SK-N-SH treated with all-trans-retinoic acid at 6 μM for 48 hours (cell line): ENCODE measurements at regions not wholly inside any gene's neighbourhood (a gene's known extent, or its start where the extent isn't known, plus 50 kb on each side); places are given as distances from the start of the nearest gene placed in this dataset.

Source experiments
- ATAC-seq: fragments of 200-7000 bp; cut with Tn5 transposase; 3 replicates; pipeline ENCODE4 v1.9.1; 2020; ENCODE audit warnings: mild to moderate bottlenecking, moderate library complexity
- ARNTL ChIP-seq: fragments of 450-650 bp; formaldehyde crosslinking; IDR thresholded peaks from 2 replicates; pipeline ENCODE4 v1.5.0; 2020; ENCODE audit warnings: low read depth, mild to moderate bottlenecking, moderate library complexity, borderline replicate concordance
- CSDC2 ChIP-seq: fragments of 250-450 bp; sonication (Bioruptor Pico); IDR thresholded peaks from 2 replicates; pipeline ENCODE4 v1.5.0; 2020; ENCODE audit warnings: mild to moderate bottlenecking, moderate library complexity
- ESRRG ChIP-seq: fragments of 250-450 bp; sonication (Bioruptor Pico); IDR thresholded peaks from 2 replicates; pipeline ENCODE4 v1.6.1; 2021; ENCODE audit warnings: mild to moderate bottlenecking
- ISL1 ChIP-seq: fragments of 250-450 bp; sonication (Bioruptor Pico); IDR thresholded peaks from 2 replicates; pipeline ENCODE4 v2.1.2; 2022; ENCODE audit warnings: mild to moderate bottlenecking, moderate library complexity
- OSR1 ChIP-seq: fragments of 250-450 bp; sonication (Bioruptor Pico); IDR thresholded peaks from 2 replicates; pipeline ENCODE4 v1.8.0; 2022; ENCODE audit warnings: moderate library complexity, mild to moderate bottlenecking, inconsistent platforms
- PPARA ChIP-seq: fragments of 250-450 bp; sonication (Bioruptor Pico); IDR thresholded peaks from 2 replicates; pipeline ENCODE4 v1.5.0; 2020; ENCODE audit warnings: mild to moderate bottlenecking, borderline replicate concordance
- RARB ChIP-seq: fragments of 250-450 bp; sonication (Bioruptor Pico); IDR thresholded peaks from 2 replicates; pipeline ENCODE4 v1.8.0; 2021; ENCODE audit warnings: mild to moderate bottlenecking, moderate library complexity
- SNAI2 ChIP-seq: fragments of 250-450 bp; sonication (Bioruptor Pico); IDR thresholded peaks from 2 replicates; pipeline ENCODE4 v1.5.0; 2020; ENCODE audit warnings: mild to moderate bottlenecking, moderate library complexity
- TCF4 ChIP-seq: fragments of 250-450 bp; sonication (Bioruptor Pico); IDR thresholded peaks from 2 replicates; pipeline ENCODE4 v1.8.0; 2021; ENCODE audit warnings: mild to moderate bottlenecking, moderate library complexity, borderline replicate concordance
- TOX ChIP-seq: fragments of 250-450 bp; sonication (Bioruptor Pico); IDR thresholded peaks from 2 replicates; pipeline ENCODE4 v1.8.0; 2021; ENCODE audit warnings: mild to moderate bottlenecking, moderate library complexity, borderline replicate concordance
- ZC3H10 ChIP-seq: fragments of 250-450 bp; sonication (Bioruptor Pico); IDR thresholded peaks from 2 replicates; pipeline ENCODE4 v1.5.1; 2021; ENCODE audit warnings: mild to moderate bottlenecking, moderate library complexity
- ZFP3 ChIP-seq: fragments of 250-450 bp; sonication (Bioruptor Pico); IDR thresholded peaks from 2 replicates; pipeline ENCODE4 v1.5.0; 2020; ENCODE audit warnings: mild to moderate bottlenecking, moderate library complexity
- ZFP30 ChIP-seq: fragments of 450-650 bp; formaldehyde crosslinking; IDR thresholded peaks from 2 replicates; pipeline ENCODE4 v1.5.0; 2022; ENCODE audit warnings: mild to moderate bottlenecking, moderate library complexity
- ZNF565 ChIP-seq: fragments of 450-650 bp; formaldehyde crosslinking; conservative IDR thresholded peaks from 2 replicates; pipeline ENCODE4 v1.5.0; 2020; ENCODE audit warnings: low read depth, mild to moderate bottlenecking, moderate library complexity
- ZNF70 ChIP-seq: fragments of 450-650 bp; formaldehyde crosslinking; IDR thresholded peaks from 2 replicates; pipeline ENCODE4 v1.5.0; 2020; ENCODE audit warnings: mild to moderate bottlenecking, moderate library complexity
- ZNF8 ChIP-seq: fragments of 450-650 bp; formaldehyde crosslinking; IDR thresholded peaks from 2 replicates; pipeline ENCODE4 v1.5.0; 2020; ENCODE audit warnings: mild to moderate bottlenecking, moderate library complexity
- TF ChIP-seq, protein P1 (sequence below): fragments of 250-450 bp; sonication (Bioruptor Pico); IDR thresholded peaks from 2 replicates; pipeline ENCODE4 v1.8.0; 2020; ENCODE audit warnings: mild to moderate bottlenecking, moderate library complexity, borderline replicate concordance
- TF ChIP-seq, protein P2 (sequence below): fragments of 250-450 bp; sonication (Bioruptor Pico); IDR thresholded peaks from 2 replicates; pipeline ENCODE4 v1.5.1; 2021; ENCODE audit warnings: mild to moderate bottlenecking, moderate library complexity
- TF ChIP-seq, protein P3 (sequence below): fragments of 250-450 bp; sonication (Bioruptor Pico); IDR thresholded peaks from 2 replicates; pipeline ENCODE4 v1.5.0; 2020; ENCODE audit warnings: mild to moderate bottlenecking, moderate library complexity
- TF ChIP-seq, protein P4 (sequence below): fragments of 250-450 bp; sonication (Bioruptor Pico); IDR thresholded peaks from 2 replicates; pipeline ENCODE4 v1.8.0; 2021; ENCODE audit warnings: low read depth, mild to moderate bottlenecking, moderate library complexity, borderline replicate concordance

DNA sequence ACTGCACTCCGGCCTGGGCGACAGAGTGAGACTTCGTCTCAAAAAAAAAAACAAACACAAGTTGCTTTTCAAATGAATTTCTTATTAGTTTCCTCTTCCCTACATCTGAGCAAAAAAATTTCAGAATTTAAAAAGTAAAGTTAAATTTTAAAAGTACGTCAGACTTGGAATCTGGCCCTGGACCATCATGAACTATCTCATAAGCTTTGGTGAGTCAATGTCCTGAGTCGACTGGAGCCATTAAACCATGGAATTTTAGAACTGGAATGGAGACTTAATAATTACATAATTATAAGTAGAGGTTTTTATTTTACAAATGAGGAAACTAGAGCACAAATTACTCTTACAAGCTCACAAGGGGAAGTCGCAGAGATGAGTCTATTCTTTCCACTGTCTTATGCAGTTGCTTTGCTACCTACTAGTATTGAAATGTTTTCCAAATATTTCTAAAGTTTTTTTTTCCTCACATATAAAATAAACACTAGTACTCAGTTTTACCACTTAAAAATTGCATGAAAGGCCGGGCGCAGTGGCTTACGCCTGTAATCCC is 98.0 kb upstream of the ZNF608 start (continued):
- no peak for TF ChIP-seq SNAI2 (CRISPR knock-in tag)
- no peak for TF ChIP-seq ZNF70
- TF ChIP-seq, protein P1, sequence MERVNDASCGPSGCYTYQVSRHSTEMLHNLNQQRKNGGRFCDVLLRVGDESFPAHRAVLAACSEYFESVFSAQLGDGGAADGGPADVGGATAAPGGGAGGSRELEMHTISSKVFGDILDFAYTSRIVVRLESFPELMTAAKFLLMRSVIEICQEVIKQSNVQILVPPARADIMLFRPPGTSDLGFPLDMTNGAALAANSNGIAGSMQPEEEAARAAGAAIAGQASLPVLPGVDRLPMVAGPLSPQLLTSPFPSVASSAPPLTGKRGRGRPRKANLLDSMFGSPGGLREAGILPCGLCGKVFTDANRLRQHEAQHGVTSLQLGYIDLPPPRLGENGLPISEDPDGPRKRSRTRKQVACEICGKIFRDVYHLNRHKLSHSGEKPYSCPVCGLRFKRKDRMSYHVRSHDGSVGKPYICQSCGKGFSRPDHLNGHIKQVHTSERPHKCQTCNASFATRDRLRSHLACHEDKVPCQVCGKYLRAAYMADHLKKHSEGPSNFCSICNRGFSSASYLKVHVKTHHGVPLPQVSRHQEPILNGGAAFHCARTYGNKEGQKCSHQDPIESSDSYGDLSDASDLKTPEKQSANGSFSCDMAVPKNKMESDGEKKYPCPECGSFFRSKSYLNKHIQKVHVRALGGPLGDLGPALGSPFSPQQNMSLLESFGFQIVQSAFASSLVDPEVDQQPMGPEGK (CRISPR knock-in tag) = no peak
- no peak for TF ChIP-seq RARB (CRISPR knock-in tag)
- no peak for TF ChIP-seq ARNTL
- TF ChIP-seq, protein P2, sequence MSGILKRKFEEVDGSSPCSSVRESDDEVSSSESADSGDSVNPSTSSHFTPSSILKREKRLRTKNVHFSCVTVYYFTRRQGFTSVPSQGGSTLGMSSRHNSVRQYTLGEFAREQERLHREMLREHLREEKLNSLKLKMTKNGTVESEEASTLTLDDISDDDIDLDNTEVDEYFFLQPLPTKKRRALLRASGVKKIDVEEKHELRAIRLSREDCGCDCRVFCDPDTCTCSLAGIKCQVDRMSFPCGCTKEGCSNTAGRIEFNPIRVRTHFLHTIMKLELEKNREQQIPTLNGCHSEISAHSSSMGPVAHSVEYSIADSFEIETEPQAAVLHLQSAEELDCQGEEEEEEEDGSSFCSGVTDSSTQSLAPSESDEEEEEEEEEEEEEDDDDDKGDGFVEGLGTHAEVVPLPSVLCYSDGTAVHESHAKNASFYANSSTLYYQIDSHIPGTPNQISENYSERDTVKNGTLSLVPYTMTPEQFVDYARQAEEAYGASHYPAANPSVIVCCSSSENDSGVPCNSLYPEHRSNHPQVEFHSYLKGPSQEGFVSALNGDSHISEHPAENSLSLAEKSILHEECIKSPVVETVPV = no peak
- TF ChIP-seq ZFP30 (CRISPR knock-in tag) = no peak
- TF ChIP-seq CSDC2 (CRISPR knock-in tag) = no peak
- no peak for TF ChIP-seq TCF4 (CRISPR knock-in tag)

DNA sequence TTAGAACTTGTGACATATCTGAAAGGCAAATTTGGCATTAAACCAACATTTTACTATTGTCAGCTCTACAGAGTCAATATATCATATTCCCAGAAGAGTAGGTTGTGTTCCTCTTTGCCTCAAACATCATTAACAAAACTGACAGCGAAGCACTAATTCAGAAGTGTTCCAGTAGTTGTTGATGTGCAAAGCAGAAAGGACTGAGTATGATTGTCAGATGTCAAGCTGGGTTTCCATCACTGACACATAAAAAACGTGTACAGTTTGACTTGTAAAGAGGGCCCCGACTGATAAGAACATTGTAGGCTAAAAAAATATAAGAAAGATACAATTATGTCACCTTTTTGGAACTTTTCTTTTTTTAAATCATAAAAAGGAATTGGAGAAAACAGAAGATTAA is 101.5 kb upstream of the ZNF608 start:
- TF ChIP-seq ZFP30 (CRISPR knock-in tag) (no peak), SNAI2 (CRISPR knock-in tag) (no peak), ZC3H10 (CRISPR knock-in tag) (no peak), ARNTL (no peak), OSR1 (CRISPR knock-in tag) (no peak), PPARA (CRISPR knock-in tag) (no peak), RARB (CRISPR knock-in tag) (no peak)
- TF ChIP-seq, protein P3, sequence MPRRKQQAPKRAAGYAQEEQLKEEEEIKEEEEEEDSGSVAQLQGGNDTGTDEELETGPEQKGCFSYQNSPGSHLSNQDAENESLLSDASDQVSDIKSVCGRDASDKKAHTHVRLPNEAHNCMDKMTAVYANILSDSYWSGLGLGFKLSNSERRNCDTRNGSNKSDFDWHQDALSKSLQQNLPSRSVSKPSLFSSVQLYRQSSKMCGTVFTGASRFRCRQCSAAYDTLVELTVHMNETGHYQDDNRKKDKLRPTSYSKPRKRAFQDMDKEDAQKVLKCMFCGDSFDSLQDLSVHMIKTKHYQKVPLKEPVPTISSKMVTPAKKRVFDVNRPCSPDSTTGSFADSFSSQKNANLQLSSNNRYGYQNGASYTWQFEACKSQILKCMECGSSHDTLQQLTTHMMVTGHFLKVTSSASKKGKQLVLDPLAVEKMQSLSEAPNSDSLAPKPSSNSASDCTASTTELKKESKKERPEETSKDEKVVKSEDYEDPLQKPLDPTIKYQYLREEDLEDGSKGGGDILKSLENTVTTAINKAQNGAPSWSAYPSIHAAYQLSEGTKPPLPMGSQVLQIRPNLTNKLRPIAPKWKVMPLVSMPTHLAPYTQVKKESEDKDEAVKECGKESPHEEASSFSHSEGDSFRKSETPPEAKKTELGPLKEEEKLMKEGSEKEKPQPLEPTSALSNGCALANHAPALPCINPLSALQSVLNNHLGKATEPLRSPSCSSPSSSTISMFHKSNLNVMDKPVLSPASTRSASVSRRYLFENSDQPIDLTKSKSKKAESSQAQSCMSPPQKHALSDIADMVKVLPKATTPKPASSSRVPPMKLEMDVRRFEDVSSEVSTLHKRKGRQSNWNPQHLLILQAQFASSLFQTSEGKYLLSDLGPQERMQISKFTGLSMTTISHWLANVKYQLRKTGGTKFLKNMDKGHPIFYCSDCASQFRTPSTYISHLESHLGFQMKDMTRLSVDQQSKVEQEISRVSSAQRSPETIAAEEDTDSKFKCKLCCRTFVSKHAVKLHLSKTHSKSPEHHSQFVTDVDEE = no peak
- ATAC-seq = no peak

DNA sequence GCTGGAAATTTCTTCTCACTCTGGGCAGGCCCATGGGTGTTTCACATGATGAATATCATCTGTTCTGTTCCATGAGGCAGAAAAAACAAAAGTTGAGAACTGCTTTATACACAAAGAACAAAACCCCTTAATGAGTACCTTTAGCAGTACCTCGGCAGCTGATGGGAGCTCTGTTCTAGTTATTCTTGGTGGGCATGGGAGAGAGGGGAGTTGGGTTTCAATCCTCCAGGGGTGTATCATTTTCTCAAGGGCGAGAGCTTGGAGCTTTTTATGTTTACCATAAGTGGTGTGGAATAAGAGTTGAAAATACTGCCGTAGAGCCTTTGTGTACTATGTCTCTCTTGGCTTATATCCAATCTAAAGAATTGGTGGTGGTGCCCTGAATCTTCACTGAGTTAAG is 103.3 kb upstream of the ZNF608 start:
- no peak for ATAC-seq
- TF ChIP-seq, protein P4, sequence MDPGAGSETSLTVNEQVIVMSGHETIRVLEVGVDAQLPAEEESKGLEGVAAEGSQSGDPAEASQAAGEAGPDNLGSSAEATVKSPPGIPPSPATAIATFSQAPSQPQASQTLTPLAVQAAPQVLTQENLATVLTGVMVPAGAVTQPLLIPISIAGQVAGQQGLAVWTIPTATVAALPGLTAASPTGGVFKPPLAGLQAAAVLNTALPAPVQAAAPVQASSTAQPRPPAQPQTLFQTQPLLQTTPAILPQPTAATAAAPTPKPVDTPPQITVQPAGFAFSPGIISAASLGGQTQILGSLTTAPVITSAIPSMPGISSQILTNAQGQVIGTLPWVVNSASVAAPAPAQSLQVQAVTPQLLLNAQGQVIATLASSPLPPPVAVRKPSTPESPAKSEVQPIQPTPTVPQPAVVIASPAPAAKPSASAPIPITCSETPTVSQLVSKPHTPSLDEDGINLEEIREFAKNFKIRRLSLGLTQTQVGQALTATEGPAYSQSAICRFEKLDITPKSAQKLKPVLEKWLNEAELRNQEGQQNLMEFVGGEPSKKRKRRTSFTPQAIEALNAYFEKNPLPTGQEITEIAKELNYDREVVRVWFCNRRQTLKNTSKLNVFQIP (CRISPR knock-in tag) = no peak

DNA sequence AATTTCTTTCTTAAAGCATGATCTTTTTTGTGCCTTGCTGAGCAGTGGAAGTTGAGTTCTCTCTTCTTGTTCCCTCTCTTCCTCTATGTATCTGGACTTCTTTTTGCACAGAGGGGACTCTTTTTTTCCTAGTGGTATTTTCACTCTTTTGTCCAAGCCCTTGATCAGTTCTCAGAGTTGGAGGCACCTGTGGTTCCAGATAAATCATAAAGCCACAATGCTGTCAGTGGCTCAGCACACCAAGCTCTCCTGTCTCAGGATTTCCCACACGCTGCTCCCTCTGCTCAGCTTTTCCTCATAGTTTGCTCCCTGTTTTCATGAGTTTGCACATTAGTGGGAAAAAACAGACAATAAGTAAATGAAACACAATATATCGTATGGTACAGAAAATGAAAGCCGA is 110.3 kb upstream of the ZNF608 start:
- TF ChIP-seq SNAI2 (CRISPR knock-in tag) = no peak
- TF ChIP-seq PPARA (CRISPR knock-in tag) = no peak
- no peak for TF ChIP-seq ZNF565 (CRISPR knock-in tag)
- no peak for TF ChIP-seq CSDC2 (CRISPR knock-in tag)
- no peak for TF ChIP-seq ZNF8
- TF ChIP-seq ZFP30 (CRISPR knock-in tag) = no peak
- TF ChIP-seq, protein P1 (CRISPR knock-in tag) = no peak
- TF ChIP-seq ZC3H10 (CRISPR knock-in tag) = no peak
- no peak for TF ChIP-seq ARNTL
- no peak for TF ChIP-seq ISL1 (CRISPR knock-in tag)
- TF ChIP-seq TOX = no peak
- TF ChIP-seq OSR1 (CRISPR knock-in tag) = no peak
- TF ChIP-seq ZFP3 (CRISPR knock-in tag) = no peak
- TF ChIP-seq ESRRG (CRISPR knock-in tag) = no peak
- TF ChIP-seq ZNF70 = no peak
- TF ChIP-seq, protein P2 = no peak
- no peak for TF ChIP-seq TCF4 (CRISPR knock-in tag)
- ATAC-seq = no peak
